ENCODE measurements at regions not wholly inside any gene's neighbourhood (a gene's known extent, or its start where the extent isn't known, plus 50 kb on each side); places are given as distances from the start of the nearest gene placed in this dataset.

DNA sequence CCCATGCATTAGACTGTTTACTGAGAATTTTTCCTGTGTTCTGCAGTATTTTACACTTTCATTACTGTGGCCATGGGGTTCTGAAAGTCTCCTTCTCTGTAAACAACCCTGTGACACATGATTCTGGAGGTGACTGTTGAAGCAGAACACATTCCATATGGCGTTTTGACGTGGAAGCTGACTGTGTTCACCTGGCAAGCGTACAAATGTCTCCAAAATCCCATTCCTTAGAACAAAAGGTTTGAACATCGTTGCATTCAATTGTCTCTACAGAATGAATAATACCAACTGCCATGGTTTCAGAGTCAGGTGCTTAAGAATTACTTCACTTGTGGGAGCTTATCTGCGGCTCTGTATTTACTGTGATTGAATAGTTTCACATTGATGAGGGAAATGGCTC, 485.6 kb upstream of the TMEM132C start:
- H2AFZ ChIP-seq = no peak overlapping the region
- DNase-seq = no peak
- H3K79me2 ChIP-seq (ENCODE audit: low read depth) = no peaks in the 10 kb centered on the region
- H3F3A ChIP-seq (ENCODE audit: insufficient read depth, low read depth) = no peaks in the 10 kb centered on the region
- H3K27ac ChIP-seq = no peak overlapping the region
- ChIA-PET POLR2A (ENCODE audit: unreplicated experiment) (no interaction called here), CTCF (no interaction called here)
- intact Hi-C loops (cut with micrococcal nuclease; ENCODE audit: unreplicated experiment) = no loop called here
- no peak overlapping the region for H3K4me2 ChIP-seq
- H3K27me3 ChIP-seq (ENCODE audit: insufficient read depth, low read depth) = peaks cover 21% of the 10 kb centered on the region
- H3K4me1 ChIP-seq (replicated peaks; ENCODE audit: insufficient read depth) = no peaks in the 10 kb centered on the region
- H3K9me2 ChIP-seq (ENCODE audit: insufficient read depth) = no peaks in the 10 kb centered on the region
- H4K20me1 ChIP-seq (ENCODE audit: insufficient read depth) = no peaks in the 10 kb centered on the region
- no peak overlapping the region for H3K4me3 ChIP-seq
- no peak for TF ChIP-seq EZH2 (IDR thresholded peaks at IDR 0.05; ENCODE audit: low read depth)
- no peak for TF ChIP-seq CTCF (conservative IDR thresholded peaks at IDR 0.05)
- H3K9me3 ChIP-seq (ENCODE audit: insufficient read depth, low read depth) = no peaks in the 10 kb centered on the region
- H3K36me3 ChIP-seq (ENCODE audit: low read depth) = no peaks in the 10 kb centered on the region
- no TSS peak for BruUV-seq (replicated peaks)

- Histone ChIP-seq H3K27me3 (ENCODE audit: insufficient read depth, low read depth) (peaks cover 15% of the 10 kb centered on the region; the same call in 1 of the 2 replicates), H3F3A (ENCODE audit: insufficient read depth, low read depth) (no peaks in the 10 kb centered on the region), H3K4me1 (replicated peaks; ENCODE audit: insufficient read depth) (no peaks in the 10 kb centered on the region), H3K4me2 (no peak overlapping the region), H4K20me1 (ENCODE audit: insufficient read depth) (no peaks in the 10 kb centered on the region), H3K4me3 (no peak overlapping the region), H3K79me2 (ENCODE audit: low read depth) (no peaks in the 10 kb centered on the region), H3K9me3 (ENCODE audit: insufficient read depth, low read depth) (no peaks in the 10 kb centered on the region), H3K9me2 (ENCODE audit: insufficient read depth) (no peaks in the 10 kb centered on the region), H2AFZ (no peak overlapping the region), H3K27ac (no peak overlapping the region), H3K36me3 (ENCODE audit: low read depth) (no peaks in the 10 kb centered on the region)
- intact Hi-C loops (cut with micrococcal nuclease; ENCODE audit: unreplicated experiment) = no loop called here
- no TSS peak for BruUV-seq (replicated peaks)
- CTCF ChIA-PET = no interaction called here
- POLR2A ChIA-PET (ENCODE audit: unreplicated experiment) = no interaction called here
- DNase-seq = no peak
- TF ChIP-seq CTCF (conservative IDR thresholded peaks at IDR 0.05) (no peak), EZH2 (IDR thresholded peaks at IDR 0.05; ENCODE audit: low read depth) (no peak)
Observed at GRCh38 chr12:127785540-127785939, 481.4 kb upstream of the TMEM132C start.

GRCh38 chr12:127785986-127786590, 480.9 kb upstream of the TMEM132C start:
- CTCF ChIA-PET = no interaction called here
- H3K27me3 ChIP-seq (ENCODE audit: insufficient read depth, low read depth) = peaks cover 15% of the 10 kb centered on the region; the same call in 1 of the 2 replicates

More at GRCh38 chr12:127785986-127786590, 480.9 kb upstream of the TMEM132C start:
- Histone ChIP-seq H3K36me3 (ENCODE audit: low read depth) (no peaks in the 10 kb centered on the region), H3K4me3 (no peak overlapping the region), H3K9me2 (ENCODE audit: insufficient read depth) (no peaks in the 10 kb centered on the region), H3K4me2 (no peak overlapping the region), H3F3A (ENCODE audit: insufficient read depth, low read depth) (no peaks in the 10 kb centered on the region), H2AFZ (no peak overlapping the region), H4K20me1 (ENCODE audit: insufficient read depth) (no peaks in the 10 kb centered on the region), H3K9me3 (ENCODE audit: insufficient read depth, low read depth) (no peaks in the 10 kb centered on the region), H3K4me1 (replicated peaks; ENCODE audit: insufficient read depth) (no peaks in the 10 kb centered on the region), H3K79me2 (ENCODE audit: low read depth) (no peaks in the 10 kb centered on the region), H3K27ac (no peak overlapping the region)
- POLR2A ChIA-PET (ENCODE audit: unreplicated experiment) = no interaction called here
- no TSS peak for BruUV-seq (replicated peaks)
- no peak for DNase-seq
- intact Hi-C loops (cut with micrococcal nuclease; ENCODE audit: unreplicated experiment) = no loop called here
- TF ChIP-seq EZH2 (IDR thresholded peaks at IDR 0.05; ENCODE audit: low read depth) (no peak), CTCF (conservative IDR thresholded peaks at IDR 0.05) (no peak)
